ENCODE measurements at regions not wholly inside any gene's neighbourhood (a gene's known extent, or its start where the extent isn't known, plus 50 kb on each side); places are given as distances from the start of the nearest gene placed in this dataset.

- TF ChIP-seq CTCF (conservative IDR thresholded peaks at IDR 0.05; ENCODE audit: low read length), result no peak
- H3K4me3 ChIP-seq (ENCODE audit: low read length), result no peak overlapping the region
- DNase-seq (ENCODE audit: low read depth), result no peak
Observed at GRCh38 chr5:159657298-159657697, 259.0 kb upstream of the ADRA1B start.

- DNase-seq (ENCODE audit: low read depth), result peak; percentile 15
- H3K4me3 ChIP-seq (ENCODE audit: low read length), result no peak overlapping the region
- peak; percentile 9; the same call in 1 of the 2 replicates for TF ChIP-seq CTCF (conservative IDR thresholded peaks at IDR 0.05; ENCODE audit: low read length)
Observed at GRCh38 chr5:159657771-159658170, 258.5 kb upstream of the ADRA1B start.

GRCh38 chr5:159658266-159658925 lies 257.9 kb upstream of the ADRA1B start:
- TF ChIP-seq CTCF (conservative IDR thresholded peaks at IDR 0.05; ENCODE audit: low read length), result no peak

GRCh38 chr5:159660401-159660800 lies 255.9 kb upstream of the ADRA1B start:
- peak; percentile 6 for DNase-seq (ENCODE audit: low read depth)
- TF ChIP-seq CTCF (conservative IDR thresholded peaks at IDR 0.05; ENCODE audit: low read length), result no peak
- no peak overlapping the region for H3K4me3 ChIP-seq (ENCODE audit: low read length)

More at GRCh38 chr5:159658266-159658925, 257.9 kb upstream of the ADRA1B start:
- DNase-seq (ENCODE audit: low read depth), result no peak
- no peak overlapping the region for H3K4me3 ChIP-seq (ENCODE audit: low read length)

GRCh38 chr5:159663986-159664385 lies 252.3 kb upstream of the ADRA1B start:
- peak; percentile 9 for DNase-seq (ENCODE audit: low read depth)
- TF ChIP-seq CTCF (conservative IDR thresholded peaks at IDR 0.05; ENCODE audit: low read length), result no peak

GRCh38 chr5:159667286-159667685 lies 249.0 kb upstream of the ADRA1B start:
- no peak overlapping the region for H3K4me3 ChIP-seq (ENCODE audit: low read length)
- no peak for TF ChIP-seq CTCF (conservative IDR thresholded peaks at IDR 0.05; ENCODE audit: low read length)
- no peak for DNase-seq (ENCODE audit: low read depth)

More at GRCh38 chr5:159663986-159664385, 252.3 kb upstream of the ADRA1B start:
- H3K4me3 ChIP-seq (ENCODE audit: low read length), result no peak overlapping the region

GRCh38 chr5:159668556-159668955 lies 247.7 kb upstream of the ADRA1B start:
- no peak for TF ChIP-seq CTCF (conservative IDR thresholded peaks at IDR 0.05; ENCODE audit: low read length)
- H3K4me3 ChIP-seq (ENCODE audit: low read length), result no peak overlapping the region
- no peak for DNase-seq (ENCODE audit: low read depth)

Data from AG10803 (cell line).